GM12872 (cell line): ENCODE measurements at regions not wholly inside any gene's neighbourhood (a gene's known extent, or its start where the extent isn't known, plus 50 kb on each side); places are given as distances from the start of the nearest gene placed in this dataset.

Source experiments
- CTCF ChIP-seq: IDR thresholded peaks from 3 replicates; pipeline ENCODE4 v1.5.1; 2011; ENCODE audit warnings: low read depth, mild to moderate bottlenecking, low read length, moderate library complexity; ENCODE audit not compliant: insufficient read depth

GRCh38 chr3:102124704-102125103 lies 275.4 kb downstream of the NFKBIZ start:
- no peak for TF ChIP-seq CTCF

- no peak for TF ChIP-seq CTCF
Observed at GRCh38 chr3:102125197-102125993, 276.1 kb downstream of the NFKBIZ start.

DNA sequence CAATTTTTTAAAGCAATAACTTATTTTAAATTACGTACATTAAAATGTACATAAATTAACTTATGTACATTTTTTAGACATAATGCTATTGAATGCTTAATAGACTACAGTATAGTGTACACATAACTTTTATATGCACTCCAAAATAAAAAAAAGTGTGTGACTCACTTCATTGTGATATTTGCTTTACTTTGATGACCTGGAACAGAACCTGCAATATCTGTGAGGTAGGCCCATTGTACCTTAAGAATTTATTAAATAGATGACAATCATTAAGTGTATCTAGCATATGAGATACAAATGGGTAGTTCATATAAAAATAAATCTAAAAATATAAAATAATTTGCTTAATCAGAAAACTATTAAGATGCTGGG lies 276.7 kb downstream of the NFKBIZ start:
- no peak for TF ChIP-seq CTCF

DNA sequence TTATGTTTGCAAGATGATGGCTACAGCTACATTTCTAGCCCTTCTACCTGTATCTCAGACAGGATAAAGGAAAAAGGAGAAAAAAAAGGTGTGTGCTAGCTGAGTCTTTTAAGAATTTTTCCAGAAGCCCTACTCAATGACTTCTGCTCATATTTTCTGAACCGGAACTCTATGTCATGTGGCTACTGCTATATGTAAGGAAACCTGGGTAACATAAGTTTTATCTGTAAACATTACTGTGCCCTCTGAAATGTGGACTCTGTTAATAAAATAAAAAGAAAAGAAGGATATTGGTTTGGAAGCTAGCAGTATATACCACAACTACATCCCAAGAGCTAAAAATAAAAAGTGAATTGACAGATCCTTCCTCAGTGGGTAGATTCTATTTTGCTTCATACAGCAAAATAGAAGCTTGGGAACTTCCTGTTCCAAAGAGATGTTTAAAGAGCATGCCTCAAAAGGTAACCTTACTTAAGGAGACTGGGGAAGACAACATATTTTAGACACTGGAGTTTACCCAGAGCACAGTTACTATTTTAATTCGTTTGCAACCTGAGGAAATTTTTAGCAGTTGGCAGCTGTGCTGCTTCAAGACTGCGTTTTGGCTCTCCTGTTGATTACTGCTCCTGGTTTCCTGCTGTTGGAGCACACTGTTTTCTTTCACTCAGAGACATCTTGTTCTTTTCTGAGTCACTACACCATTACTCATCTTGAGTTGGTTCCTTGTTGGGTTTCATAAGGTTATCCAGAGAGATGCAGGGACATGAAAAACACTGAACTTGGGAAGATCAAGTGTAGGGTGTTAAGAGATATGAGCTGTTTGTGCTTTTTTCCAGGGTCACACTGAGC lies 280.7 kb downstream of the NFKBIZ start:
- TF ChIP-seq CTCF = no peak

- TF ChIP-seq CTCF = no peak
Observed at GRCh38 chr3:102132370-102132769, 283.1 kb downstream of the NFKBIZ start.

- no peak for TF ChIP-seq CTCF
Observed at GRCh38 chr3:102133376-102133775, 284.1 kb downstream of the NFKBIZ start.

DNA sequence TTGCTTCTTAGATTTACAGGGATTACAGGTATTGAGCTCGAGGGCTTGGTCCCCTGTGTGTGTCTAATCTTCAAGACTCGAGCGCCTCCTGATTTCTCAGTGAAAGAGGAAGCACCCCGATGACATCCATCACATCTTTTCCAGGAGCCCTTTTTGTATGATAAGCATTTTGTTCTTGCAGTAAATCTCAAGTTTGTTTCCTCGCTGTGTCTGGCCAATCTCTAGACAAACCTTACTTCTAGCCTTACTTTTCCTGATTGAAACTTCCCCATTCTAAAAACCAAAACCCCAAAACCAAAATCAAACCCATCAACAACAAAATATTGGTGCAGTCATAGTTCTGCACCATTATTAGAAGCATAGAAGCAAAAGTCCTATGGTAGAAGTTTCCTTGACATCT lies 286.0 kb downstream of the NFKBIZ start:
- no peak for TF ChIP-seq CTCF
